ENCODE measurements at regions not wholly inside any gene's neighbourhood (a gene's known extent, or its start where the extent isn't known, plus 50 kb on each side); places are given as distances from the start of the nearest gene placed in this dataset.

- TF ChIP-seq CTCF (IDR thresholded peaks at IDR 0.05) = no peak
- TF ChIP-seq POLR2A (IDR thresholded peaks at IDR 0.05) = no peak
- no peak for TF ChIP-seq EP300 (IDR thresholded peaks at IDR 0.05)
These were observed 84.6 kb upstream of the ANXA1 start for GRCh38 chr9:73067074-73067473.

Data from ovary (tissue), 3 donors.